ENCODE measurements at regions not wholly inside any gene's neighbourhood (a gene's known extent, or its start where the extent isn't known, plus 50 kb on each side); places are given as distances from the start of the nearest gene placed in this dataset.

GRCh38 chr4:92172203-92172602 lies 131.6 kb upstream of the GRID2 start:
- H3K4me1 ChIP-seq (ENCODE audit: insufficient read depth, low read length): no peaks in the 10 kb centered on the region
- H3K27ac ChIP-seq (ENCODE audit: low read depth, low read length): no peak overlapping the region
- no peak overlapping the region for H3K27ac Mint-ChIP-seq (ENCODE audit: unreplicated experiment)
- H3K4me2 ChIP-seq (ENCODE audit: low read length): no peak overlapping the region
- no peaks in the 10 kb centered on the region for H4K20me1 ChIP-seq (ENCODE audit: insufficient read depth, low read length)
- DNase-seq (ENCODE audit: low read depth): no peak
- no peak overlapping the region for H3K4me3 ChIP-seq (ENCODE audit: insufficient read depth, low read depth, low read length)
- no peaks in the 10 kb centered on the region for H3K27me3 ChIP-seq (ENCODE audit: insufficient read depth, low read length)
- FAIRE-seq: no peak
- H3K79me2 ChIP-seq (ENCODE audit: insufficient read depth, low read length): no peaks in the 10 kb centered on the region
- no peaks in the 10 kb centered on the region for H3K4me1 Mint-ChIP-seq (ENCODE audit: low read depth, unreplicated experiment)
- H3K27me3 Mint-ChIP-seq (ENCODE audit: low read depth, unreplicated experiment): no peaks in the 10 kb centered on the region
- H3K36me3 Mint-ChIP-seq (ENCODE audit: low read depth, unreplicated experiment): no peaks in the 10 kb centered on the region
- no peak overlapping the region for H3K9ac ChIP-seq (ENCODE audit: low read length)
- H2AFZ ChIP-seq (ENCODE audit: low read depth, low read length): no peak overlapping the region
- no peak for TF ChIP-seq EZH2 (IDR thresholded peaks at IDR 0.05; ENCODE audit: insufficient read depth, low read length)
- TF ChIP-seq, protein P1, sequence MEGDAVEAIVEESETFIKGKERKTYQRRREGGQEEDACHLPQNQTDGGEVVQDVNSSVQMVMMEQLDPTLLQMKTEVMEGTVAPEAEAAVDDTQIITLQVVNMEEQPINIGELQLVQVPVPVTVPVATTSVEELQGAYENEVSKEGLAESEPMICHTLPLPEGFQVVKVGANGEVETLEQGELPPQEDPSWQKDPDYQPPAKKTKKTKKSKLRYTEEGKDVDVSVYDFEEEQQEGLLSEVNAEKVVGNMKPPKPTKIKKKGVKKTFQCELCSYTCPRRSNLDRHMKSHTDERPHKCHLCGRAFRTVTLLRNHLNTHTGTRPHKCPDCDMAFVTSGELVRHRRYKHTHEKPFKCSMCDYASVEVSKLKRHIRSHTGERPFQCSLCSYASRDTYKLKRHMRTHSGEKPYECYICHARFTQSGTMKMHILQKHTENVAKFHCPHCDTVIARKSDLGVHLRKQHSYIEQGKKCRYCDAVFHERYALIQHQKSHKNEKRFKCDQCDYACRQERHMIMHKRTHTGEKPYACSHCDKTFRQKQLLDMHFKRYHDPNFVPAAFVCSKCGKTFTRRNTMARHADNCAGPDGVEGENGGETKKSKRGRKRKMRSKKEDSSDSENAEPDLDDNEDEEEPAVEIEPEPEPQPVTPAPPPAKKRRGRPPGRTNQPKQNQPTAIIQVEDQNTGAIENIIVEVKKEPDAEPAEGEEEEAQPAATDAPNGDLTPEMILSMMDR (IDR thresholded peaks at IDR 0.05; ENCODE audit: insufficient read depth, low read depth, low read length): peak; percentile 8
- no peak overlapping the region for H3K4me3 Mint-ChIP-seq (ENCODE audit: unreplicated experiment)
- no peaks in the 10 kb centered on the region for H3K9me3 ChIP-seq (ENCODE audit: insufficient read depth, low read depth, low read length)
- H3K9me3 Mint-ChIP-seq (ENCODE audit: unreplicated experiment): no peaks in the 10 kb centered on the region
- H3K36me3 ChIP-seq (ENCODE audit: insufficient read depth, low read length): no peaks in the 10 kb centered on the region

DNA sequence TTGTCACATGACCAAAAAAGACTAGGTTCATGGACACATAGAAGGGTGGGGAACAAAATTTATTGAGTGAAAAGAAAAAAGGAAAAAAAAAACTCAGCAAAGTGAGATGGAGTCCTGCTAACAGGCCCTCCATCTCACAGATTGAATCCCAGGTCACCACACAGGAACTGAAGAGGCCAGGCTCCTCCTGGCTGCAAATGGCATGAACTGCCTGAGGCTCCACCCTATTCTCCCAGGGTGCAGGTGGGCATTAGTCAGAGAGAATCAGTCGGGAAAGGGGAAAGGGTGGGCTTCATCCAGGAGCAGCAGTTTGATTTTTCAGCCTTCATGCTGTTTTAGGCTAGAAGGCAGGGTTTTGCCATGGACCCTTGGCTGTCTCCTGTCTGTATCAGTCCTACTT lies 128.5 kb upstream of the GRID2 start:
- H3K36me3 Mint-ChIP-seq (ENCODE audit: low read depth, unreplicated experiment): no peaks in the 10 kb centered on the region

More for the DNA sequence above, 128.5 kb upstream of the GRID2 start:
- FAIRE-seq (no peak), DNase-seq (ENCODE audit: low read depth) (no peak)
- Mint-ChIP-seq H3K27ac (ENCODE audit: unreplicated experiment) (no peak overlapping the region), H3K4me1 (ENCODE audit: low read depth, unreplicated experiment) (no peaks in the 10 kb centered on the region), H3K9me3 (ENCODE audit: unreplicated experiment) (no peaks in the 10 kb centered on the region), H3K27me3 (ENCODE audit: low read depth, unreplicated experiment) (no peaks in the 10 kb centered on the region), H3K4me3 (ENCODE audit: unreplicated experiment) (no peak overlapping the region)
- H3K9me3 ChIP-seq (ENCODE audit: insufficient read depth, low read depth, low read length): no peaks in the 10 kb centered on the region
- no peak overlapping the region for H3K27ac ChIP-seq (ENCODE audit: low read depth, low read length)
- no peaks in the 10 kb centered on the region for H3K4me1 ChIP-seq (ENCODE audit: insufficient read depth, low read length)
- TF ChIP-seq EZH2 (IDR thresholded peaks at IDR 0.05; ENCODE audit: insufficient read depth, low read length): no peak
- TF ChIP-seq, protein P1 (IDR thresholded peaks at IDR 0.05; ENCODE audit: insufficient read depth, low read depth, low read length): no peak
- no peak overlapping the region for H3K4me2 ChIP-seq (ENCODE audit: low read length)
- H3K4me3 ChIP-seq (ENCODE audit: insufficient read depth, low read depth, low read length): no peak overlapping the region
- H2AFZ ChIP-seq (ENCODE audit: low read depth, low read length): no peak overlapping the region
- H3K79me2 ChIP-seq (ENCODE audit: insufficient read depth, low read length): no peaks in the 10 kb centered on the region
- H4K20me1 ChIP-seq (ENCODE audit: insufficient read depth, low read length): no peaks in the 10 kb centered on the region
- H3K27me3 ChIP-seq (ENCODE audit: insufficient read depth, low read length): no peaks in the 10 kb centered on the region
- H3K36me3 ChIP-seq (ENCODE audit: insufficient read depth, low read length): no peaks in the 10 kb centered on the region
- no peak overlapping the region for H3K9ac ChIP-seq (ENCODE audit: low read length)
